Islet precursor cell (in vitro differentiated cells): ENCODE measurements at regions not wholly inside any gene's neighbourhood (a gene's known extent, or its start where the extent isn't known, plus 50 kb on each side); places are given as distances from the start of the nearest gene placed in this dataset.
"Not testable (repeated sequence)": the region's sequence is repeated elsewhere in the genome, so short reads cannot be mapped to it uniquely, and the experiment has no call there.

Experiments used
- DNase-seq: peaks from one replicate; pipeline ENCODE4 v3.0.0-alpha.2; 2018

DNA sequence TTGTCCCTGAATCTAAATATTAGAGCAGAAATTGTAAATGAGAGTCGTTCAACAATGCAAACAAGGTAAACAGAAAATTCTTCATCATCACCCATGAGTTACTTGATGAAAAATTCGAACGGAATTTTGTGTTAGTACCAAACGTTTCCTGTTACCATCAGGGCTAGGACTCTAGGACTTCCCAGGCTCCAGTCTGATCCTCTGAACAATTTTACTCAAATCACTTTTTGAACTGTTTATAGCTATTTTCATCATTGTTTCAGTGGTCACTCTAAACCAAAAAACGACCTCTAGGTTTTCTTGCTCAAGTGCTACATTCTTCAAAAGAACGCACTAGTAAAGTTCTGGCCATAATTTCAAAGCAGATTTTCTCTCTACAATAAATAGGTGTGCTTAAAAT is 273.3 kb downstream of the MREG start:
- no peak for DNase-seq

DNA sequence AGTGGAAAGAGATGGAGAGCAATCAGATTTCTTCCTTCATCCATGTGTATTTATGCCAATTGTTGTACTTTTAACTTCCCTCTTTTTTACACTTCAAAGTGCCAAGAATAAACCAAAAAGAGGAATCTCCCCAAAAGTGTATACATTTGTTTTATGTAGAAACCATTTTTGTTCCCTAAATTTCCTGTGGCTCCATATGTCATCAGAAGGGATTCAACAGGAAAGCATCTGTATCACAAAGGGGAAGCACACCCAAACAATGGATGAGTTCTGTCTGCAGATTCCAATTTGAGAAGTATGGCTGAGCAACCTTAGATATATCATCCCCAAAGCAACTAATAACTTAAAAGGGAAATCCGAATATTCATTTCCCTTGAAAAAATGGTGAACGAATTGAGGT is 275.0 kb downstream of the MREG start:
- DNase-seq, result no peak

DNA sequence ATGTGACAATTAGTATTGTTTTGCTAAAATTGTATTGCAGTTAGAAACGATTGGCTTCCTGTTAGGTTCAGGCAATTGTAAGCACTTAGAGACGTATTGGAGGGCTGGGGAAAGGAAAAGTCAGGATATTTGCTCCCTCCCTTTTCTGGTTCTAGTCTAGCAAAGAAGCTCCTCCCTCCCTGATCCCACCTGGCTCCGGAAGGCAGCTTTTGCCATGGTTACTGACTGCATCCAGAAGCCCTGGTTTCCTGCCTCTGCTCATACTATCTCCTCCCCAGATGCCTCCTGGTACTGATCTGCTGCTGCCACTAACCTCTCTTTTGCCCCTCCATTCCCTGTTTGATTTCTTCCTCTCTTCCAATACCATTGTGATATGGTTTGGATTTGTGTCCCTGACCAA is 275.9 kb downstream of the MREG start:
- DNase-seq, result peak; percentile 62

DNA sequence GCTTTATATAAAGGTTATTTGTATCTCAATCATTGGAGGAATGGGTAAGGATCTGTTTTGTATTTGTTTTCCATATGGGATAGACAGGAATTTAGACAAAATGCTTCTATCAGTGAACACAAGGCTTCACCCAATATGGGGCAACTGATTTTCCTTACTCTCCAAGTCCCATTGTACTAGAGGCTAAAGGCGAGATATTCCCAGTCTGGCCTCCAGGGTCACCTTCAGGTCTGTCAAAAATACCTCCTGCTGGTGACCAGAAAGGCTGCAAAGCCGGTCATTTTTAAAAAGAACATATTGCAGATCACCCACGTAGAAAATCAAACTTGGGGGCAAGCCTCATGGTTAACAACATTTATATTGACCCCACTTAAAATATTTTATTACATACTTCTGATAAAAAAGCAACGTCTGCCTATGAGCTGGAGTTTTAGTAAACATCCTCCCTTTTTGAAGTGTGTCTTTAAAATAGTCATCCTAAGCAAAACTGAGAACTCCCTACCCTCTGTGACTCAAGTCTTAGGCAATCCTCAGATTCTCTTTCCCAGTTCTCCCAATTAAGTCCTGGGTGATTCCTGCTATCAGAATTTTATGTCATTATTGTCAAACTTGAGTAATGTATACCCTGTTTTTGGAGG is 276.6 kb downstream of the MREG start:
- DNase-seq, result peak; percentile 64

DNA sequence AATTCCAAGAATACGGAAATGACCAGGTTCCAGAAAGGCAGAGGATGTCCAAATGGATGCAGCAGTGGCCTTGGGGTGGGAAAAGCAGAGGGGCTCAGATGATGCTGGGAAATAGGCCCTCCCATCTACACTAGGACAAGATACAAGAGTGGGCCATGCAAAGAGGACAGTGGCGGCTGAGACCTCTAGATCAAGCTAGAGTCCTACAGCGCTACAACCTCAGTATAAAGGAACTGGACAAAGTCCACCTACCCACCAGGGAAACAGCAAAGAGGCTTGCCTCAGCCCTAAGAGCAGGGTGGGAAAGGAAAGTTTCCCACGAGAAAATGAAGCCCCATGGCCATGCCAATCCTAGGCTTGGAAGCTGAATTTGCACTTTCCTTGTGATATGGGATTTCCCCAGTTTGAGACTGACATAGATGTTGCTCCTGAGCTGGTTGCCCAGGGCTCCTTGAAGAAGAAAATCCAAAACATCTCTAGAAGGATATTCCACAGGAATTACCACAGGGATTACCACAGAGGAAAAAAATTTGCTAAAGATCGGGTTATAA is 282.2 kb downstream of the MREG start:
- no peak for DNase-seq

DNA sequence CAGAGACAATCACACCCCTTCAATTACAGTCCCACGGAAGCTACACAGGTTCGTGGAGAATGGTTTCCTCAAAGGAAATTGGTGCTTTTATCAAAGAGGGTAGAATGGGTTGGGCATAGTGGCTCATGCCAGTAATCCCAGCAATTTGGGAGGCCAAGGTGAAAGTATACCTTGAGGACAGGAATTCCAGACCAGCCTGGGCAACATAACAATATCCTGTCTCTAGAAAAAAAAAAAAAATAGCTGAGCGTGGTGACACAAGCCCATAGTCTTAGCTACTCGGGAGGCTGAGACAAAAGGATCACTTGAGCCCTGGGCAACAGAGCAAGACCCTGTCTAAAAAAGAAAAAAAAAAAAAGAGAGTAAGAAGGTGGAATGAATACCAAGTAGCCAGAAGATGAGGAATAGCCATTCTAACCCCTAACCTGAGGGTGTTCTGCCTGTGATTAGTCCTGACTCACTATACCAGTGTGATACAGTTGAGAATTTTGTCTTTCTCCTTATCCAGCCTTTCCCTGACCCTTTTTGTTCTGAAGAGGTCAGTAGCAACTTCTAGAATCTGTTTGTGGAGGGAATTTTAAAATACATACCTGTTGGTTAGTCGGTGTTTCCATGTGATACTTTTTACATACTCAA is 283.2 kb downstream of the MREG start:
- DNase-seq, result peak; percentile 68

DNA sequence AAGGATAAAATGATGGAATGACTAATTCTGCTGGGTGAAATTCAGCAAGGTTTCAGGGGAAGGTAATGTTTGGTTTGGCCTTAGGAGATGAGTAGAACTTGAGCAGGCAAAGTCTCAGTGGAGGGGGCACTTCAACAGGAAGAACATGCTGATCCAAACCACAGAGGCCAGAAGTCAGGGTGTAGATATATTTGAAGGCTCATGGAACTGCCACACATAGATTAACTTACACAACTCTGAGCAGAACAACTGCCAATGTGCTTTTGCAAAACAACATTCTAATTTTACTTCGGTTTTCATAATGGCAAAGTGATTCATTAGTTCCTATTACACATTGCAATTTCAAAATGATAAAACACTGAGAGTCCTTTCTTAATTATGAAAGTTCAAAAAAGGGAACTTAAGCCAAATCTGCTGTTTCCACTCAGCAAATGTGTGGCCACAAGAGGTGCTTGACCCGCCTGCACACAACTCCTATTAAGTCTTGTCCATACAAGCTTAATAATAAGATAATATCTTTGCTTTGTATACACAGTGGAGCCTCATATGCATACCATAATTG is 284.8 kb downstream of the MREG start:
- no peak for DNase-seq

DNA sequence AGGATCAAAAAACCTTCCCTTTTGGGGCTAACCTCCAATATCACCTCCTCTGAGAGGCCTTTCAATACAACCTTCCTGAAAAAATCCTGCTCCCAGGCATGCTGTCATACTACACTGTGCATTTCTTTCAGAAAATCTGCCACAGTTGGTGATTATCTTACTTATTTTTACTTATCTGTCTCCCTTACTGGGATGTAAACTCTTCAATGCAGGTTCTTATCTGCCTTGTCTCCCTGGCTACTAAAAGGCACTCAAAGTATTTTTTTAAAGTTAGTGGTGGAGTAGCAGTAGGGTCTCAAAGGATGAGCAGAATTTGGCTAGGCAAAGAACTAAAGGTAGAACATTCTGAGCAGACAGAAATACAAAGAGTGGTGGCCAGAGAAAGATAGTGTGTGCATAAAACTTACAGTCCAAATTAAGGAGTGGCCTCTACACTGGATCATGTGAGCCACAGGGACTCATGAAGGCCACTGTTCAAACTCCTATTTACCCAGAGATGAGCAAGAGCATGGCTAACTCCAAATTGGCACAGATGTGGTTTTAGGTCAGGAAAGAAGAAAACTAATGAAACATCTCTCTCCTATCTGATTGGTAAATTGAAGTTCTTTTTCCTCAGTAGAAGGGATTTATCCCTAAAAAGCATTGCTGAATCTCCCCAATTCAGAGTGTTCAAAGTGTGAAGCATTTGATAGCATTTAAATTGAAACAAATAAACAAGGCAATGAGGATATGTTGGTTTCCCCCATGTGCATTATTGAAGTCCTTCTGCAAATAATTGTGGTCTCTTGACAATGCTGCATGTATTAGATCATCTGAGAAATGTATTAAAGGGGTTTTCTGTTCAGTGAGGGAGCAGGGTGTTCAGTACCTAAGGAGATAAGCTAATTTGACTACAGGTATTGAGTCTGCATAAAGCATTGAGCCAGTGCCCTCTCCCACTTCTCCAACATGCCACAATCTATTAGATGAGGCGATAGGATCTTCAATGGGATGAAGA is 285.5 kb downstream of the MREG start:
- DNase-seq, result no peak

DNA sequence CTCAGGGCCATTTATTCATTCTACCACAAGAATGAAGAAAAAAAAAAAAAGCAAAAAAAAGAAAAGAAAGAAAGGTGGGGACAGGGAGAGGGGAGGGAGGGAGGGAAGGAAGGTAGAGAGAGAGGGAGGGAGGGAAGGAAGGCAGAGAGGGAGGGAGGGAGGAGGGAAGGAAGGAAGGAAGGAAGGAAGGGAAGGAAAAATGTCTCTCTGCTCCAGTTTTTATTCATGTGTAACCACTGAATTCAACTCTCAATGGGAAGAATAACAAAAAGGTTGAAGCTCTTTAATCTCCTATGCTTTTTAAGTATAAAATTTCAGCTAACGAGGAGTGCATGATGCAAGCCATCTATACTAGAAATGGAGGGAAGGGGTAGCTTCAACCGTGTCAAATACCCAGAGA is 287.3 kb downstream of the MREG start:
- no peak for DNase-seq

DNA sequence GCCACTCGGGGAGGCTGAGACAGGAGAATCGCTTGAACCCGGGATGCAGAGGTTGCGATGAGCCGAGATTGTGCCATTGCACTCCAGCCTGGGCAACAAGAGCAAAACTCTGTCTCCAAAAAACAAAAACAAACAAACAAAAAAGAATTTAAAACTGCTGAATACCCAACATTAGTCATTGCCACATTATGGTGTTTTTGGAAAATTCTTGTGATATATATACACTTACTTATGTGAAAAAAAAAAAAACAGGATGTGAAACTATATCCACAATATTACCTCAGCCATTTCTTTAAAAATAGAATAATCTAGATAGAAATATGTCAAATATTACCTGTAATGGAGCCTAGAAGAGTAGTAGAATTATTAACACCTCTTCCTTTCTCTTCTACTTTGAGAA is 288.3 kb upstream of the FN1 start:
- no peak for DNase-seq

DNA sequence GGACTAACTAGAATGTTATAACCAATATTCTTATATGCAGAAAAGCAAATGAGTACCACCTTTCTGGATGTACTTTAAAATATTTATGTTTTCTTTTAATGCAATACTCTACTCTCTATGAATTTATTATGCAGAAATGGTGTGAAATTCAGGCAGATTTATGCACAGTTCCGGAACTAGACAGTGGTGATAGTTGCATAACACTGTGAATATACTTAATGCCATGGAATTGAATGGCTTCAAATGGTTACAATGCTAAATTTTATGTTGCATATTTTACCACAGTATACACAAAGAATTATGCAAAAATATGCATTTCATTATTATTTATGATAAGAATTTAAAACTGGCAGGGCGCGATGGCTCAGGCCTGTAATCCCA is 287.8 kb upstream of the FN1 start:
- no peak for DNase-seq

DNA sequence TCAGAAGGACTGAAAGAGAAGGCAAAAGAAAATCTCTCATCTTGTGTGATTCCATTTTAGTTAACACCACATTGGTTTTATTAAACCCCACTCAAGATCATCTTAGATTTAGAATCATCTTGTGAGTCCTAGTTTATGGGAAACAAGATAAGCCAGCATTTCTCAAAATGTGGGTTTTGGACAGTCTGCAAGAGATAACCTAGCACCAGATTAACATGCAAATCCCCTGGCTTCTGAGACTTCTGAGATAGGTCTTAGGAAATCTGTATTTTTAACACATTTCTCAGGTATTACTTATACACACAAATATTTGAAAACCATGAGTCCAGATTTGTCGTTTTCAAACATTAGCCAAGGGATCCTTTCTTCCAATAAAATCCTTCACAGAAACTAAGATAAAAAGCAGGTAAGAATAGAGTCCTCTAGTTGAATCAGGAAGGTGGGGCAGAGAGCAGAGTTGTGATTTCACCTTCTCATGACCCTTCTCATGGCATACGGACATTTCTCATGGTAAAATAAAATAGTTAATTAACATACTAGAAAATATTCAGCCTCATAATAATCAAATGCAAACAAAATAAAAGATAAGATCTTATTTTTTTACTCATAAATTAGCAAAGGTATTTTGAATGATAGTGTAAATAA is 287.2 kb upstream of the FN1 start:
- no peak for DNase-seq

DNA sequence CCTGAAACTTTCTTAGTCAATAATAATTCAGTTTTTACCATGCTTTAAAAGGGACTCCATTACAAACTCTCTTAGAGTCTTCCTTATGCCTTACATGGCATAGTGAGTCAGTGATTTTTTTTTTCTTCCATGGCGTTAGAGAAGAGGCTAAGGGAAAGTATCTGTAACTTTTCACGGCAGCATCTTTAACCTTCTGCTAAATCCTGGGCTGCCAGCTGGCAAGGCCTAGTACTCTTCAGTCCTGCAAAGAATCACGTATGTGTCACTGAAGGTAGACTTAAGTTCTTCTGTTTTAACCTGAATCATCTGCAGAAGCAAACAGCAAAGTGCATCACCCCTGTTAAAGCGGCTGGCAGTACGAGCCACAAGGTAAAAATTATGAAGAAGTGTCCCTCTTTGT is 286.3 kb upstream of the FN1 start:
- DNase-seq, result no peak

DNA sequence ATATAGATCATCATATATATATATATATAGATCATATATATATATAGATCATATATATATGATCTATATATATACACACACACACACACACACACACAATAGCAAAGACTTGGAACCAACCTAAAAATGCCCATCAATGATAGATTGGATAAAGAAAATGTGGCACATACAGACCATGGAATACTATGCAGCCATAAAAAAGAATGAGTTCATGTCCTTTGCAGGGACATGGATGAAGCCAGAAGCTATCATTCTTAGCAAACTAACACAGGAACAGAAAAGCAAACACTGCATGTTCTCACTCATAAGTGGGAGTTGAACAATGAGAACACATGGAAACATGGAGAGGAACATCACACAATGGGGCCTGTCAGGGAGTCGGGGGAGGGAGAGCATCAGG is 285.6 kb upstream of the FN1 start:
- not testable (repeated sequence) for DNase-seq

DNA sequence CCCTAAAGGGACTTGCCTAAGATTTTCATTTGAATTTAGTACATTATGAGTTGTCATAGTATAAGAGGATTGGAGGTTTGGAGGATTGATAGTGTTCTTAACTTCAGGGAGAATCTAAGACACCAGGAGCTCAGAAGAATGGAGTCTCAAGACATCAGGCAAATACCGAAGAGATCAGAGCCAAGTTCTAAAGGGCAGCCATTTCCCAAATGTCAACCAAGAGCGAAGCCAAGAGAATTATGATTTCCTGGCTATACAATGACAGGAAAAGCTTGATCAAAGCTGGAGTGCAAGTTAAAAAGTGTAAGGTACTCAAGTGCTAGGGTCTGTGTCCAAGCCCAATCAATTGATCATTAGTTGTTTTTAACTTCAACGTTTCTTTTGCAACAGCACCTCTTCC is 283.0 kb upstream of the FN1 start:
- DNase-seq, result no peak

DNA sequence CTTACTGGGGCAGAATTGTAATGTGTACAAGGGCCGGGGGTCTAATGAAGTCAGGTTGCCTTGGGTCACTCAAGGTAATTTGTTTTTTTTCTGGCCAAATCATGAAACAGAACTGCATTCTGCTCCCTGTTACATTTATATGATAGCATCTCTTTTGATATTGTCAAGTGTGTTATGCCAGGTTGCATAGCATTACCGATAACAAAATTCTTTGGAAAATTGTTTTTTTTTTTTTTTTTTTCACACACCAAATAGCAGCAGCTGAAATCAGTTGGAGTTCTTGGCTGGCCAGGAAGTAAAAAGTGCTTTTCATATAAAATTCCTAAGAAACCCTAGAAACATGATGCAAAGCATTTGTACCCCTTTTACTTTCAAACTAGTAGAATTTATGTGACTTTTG is 282.6 kb upstream of the FN1 start:
- no peak for DNase-seq

DNA sequence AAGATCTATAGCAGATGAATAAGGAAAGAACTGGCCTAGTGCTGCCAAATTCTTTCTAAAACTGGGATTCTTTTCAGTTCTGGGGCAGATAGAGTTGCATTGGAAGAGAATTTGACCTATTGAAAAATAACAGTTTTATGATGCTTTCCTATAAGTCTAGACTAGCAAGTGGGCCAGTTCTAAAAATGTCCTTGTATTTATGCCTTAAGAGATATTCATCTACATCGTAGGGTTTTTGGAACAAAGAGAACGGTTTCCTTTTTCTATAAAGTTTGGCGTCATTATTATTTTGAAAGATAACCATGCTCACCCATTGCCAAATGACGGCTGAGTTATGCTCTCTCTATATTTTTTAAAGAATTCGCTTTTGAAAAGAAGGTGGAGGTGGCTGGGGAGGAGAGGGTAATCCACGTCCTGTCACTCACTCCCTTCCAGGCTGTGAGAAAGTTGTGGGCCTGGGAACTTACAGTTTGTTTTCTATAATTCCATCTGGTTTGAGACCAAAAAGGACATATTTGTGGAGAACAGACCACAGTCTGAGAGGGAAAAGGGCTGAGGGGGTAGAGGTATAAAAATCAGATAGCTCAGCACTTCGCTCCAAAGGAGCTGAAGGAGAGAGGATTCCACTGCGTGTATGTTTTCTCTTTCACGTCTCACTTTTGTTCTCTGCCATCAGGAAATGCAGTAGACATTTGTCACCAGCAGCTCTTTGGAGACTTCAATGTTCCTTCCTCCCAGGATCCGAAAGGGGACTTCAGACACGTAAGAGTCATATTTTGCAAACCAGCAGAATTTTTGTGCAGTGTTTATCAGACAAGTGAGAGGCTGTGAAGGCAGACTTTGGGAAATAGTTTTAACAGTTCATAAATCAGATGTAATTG is 281.9 kb upstream of the FN1 start:
- no peak for DNase-seq

DNA sequence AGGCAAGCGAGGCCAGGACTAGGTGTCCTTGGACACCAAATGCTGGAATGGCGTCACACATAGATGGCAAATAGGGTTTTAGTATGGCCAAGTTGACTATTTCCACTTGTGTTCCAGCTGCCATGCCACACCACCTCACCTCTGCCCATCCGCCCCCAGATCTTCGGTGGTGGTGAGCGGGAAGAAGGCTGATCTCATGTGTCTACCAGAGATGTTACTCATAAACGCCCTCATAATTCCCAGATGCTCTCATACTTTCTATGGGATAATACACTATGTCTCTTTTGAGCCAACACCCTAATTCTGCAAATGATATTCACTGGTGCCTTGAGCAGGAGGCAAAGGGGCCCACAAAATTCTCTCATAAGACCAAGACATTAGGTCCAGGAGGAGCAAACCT is 281.1 kb upstream of the FN1 start:
- no peak for DNase-seq

DNA sequence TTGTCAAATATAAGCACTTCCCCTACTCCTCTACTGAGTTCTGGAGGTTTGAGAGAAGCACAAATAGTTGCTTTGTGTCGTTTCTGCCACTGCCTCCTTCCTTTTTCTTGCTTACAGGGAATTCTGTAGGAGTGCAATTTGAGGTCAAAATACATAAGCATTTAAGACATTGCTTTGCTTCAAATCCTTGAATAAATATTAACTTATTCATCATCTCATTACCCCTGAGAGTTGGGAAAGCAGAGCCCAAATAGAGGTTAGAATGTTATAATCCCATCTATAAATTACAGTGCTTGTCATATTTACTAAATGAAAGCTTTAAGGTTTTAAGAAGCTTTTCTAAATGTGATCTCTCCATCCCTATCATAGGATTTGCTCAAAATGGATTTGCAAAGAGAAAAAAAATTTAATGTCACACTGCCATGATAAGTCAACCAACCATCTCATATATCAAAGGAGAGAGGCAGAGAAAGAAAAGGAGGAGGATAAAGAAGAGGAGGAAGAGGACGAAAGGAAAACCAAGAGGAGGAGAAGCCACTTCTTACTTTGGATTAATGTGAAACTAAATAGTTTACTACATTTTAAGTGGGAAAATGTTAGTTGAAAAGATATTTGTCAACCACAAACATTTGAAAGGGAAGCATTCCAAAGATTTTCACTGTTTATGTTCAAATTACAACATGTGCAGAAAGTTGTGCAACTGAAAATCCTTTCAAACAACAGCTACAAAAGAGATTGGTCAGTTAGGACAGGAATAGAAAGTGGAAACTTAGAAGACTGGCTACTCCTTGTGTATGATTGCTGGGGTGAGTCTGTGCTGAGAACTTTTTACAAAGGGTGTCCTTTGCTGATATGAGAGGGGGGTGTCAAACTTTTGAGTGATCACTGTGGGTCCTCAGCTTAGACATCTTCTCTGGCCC is 277.3 kb upstream of the FN1 start:
- no peak for DNase-seq

DNA sequence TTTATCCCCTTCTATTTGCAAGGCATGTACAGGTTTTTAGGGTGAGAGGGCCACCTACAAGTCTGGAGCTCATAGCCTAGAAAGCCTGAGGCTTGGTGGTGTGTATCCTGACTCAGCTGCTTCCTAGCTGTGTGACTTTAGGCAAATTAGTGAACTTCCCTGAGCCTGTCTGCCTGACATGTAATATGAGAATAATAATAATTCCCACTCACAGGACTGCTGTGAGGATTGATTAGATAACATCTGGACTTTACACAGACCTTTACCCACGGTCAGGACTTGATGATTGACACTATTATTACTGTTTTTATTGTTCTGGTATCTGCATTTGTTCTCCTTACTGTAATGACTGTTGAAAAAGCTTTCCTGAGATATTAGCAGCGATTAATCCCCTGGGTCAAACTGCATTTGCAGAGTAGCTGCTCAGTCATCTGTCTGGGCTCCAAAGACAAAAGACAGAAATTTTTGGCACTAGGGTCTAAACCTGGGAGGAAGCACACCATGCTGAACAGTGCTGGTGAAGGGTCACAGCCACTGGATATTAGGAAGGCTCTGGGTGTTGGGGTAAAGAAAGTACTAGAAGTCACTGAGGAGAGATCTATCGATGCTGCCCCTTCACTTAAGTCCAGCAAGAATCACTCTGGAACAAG is 276.5 kb upstream of the FN1 start:
- no peak for DNase-seq
